ENCODE measurements at regions not wholly inside any gene's neighbourhood (a gene's known extent, or its start where the extent isn't known, plus 50 kb on each side); places are given as distances from the start of the nearest gene placed in this dataset.

DNA sequence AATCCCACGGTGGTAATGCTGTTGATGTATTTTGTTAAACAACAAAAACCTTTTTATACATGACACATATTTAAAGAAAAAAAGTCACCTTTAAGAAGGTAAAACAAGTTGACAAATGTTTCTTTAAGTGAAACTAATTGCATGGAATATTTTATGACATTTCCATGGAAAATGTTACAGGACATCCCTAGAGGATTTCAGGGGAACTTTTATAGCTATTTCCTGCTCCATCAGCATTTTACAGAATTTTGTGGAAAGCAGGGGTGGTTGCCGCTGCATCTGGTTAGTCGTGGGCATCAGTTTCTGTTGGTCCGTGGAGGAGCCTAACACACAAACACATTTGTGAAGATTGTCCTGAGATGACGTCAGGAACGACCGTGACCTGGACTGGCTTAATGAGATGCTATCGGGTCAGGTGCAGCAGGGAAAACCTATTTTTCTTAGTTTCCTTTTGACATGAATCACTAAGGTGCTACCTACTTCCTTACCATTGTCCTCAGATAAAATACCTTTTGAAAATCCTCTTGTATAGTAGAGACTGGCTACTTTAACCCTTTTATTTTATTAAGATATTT is 305.1 kb downstream of the MAP2K6 start:
- DNase-seq, result no peak

- no peak for DNase-seq
Observed at GRCh38 chr17:69722518-69722917, 308.0 kb downstream of the MAP2K6 start.

GRCh38 chr17:69723316-69723715 is 308.8 kb downstream of the MAP2K6 start:
- no peak for DNase-seq

- no peak for DNase-seq
Observed at GRCh38 chr17:69723741-69724140, 309.2 kb downstream of the MAP2K6 start.

DNA sequence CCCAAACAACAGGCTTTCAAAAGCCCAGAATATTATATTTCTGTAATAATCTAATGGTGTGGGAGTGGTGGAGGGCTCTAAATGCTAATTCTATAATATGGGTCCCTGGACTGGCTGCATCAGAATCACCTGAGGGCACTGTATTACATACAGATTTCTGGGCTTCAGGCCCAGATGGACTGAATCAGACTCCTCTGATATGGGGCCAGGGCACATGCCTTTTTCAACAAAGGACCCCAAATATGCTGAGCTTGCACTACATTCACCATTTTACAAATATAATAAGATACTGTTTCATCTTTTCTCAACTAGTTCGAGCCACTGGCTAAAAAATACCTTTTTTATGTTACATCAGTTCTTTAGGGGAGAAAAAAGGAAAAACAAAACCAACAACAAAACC is 309.7 kb downstream of the MAP2K6 start:
- DNase-seq, result no peak

- no peak for DNase-seq
Observed at GRCh38 chr17:69725146-69725545, 310.6 kb downstream of the MAP2K6 start.

- no peak for DNase-seq
Observed at GRCh38 chr17:69728816-69729215, 314.3 kb downstream of the MAP2K6 start.

DNA sequence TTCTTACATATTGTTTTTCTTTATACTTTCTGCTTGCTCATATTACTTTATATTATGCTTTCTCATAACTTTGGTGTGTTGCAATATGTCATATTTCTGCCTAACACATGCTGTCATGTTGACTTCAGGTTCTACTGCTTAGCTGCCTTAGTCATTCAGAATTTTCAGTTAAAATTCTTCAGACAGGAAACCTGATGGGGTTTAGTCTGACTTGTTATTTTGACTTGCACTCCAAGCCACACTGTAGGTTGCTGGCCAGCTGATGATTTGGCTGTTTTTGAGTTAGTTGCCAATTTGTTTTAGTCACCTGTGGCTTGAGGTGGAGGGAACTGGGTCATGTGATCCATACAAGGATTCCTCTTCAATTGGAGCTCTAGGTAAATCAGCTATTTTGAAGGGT is 315.4 kb downstream of the MAP2K6 start:
- DNase-seq, result no peak

- no peak for DNase-seq
Observed at GRCh38 chr17:69732272-69732918, 317.9 kb downstream of the MAP2K6 start.

DNA sequence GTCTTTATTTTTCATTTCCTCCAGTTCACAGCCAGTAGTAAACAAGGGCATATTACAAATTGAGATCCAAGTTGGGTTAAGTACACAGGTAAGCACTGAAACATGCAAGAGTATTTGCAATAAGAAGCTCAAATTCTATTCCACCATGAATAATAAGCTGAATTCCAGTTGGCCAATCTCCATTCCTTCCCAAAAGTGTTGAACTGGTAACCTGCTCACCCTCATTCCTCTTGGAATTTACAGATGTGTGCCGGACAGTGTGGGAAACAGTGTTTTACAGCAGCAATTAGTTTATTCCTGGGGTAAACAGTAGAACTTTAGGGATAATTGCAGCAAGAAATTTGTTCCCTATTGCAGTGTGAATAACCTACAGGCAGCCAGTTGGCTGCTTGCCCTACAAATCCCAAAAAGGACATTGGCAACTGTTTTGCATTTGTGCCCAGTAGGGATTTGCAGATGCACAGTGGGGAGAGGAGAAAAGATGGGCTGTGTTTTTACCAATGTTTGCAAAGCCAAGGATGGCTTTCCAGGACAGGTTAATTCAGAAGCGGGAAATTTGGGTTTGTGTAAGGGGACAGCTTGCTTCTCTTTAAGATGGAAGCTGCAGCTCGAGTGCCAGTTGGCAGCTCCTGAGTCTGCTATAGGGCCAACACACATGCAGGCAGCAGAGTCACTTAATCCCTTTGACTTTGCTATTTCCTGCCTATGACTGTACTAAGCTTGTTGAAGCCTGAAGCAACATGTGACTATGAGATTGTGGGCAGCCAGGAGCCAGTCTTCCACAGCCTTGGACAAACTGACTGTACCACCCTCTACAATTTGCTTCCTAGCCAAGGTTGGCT is 318.9 kb downstream of the MAP2K6 start:
- DNase-seq, result no peak

DNA sequence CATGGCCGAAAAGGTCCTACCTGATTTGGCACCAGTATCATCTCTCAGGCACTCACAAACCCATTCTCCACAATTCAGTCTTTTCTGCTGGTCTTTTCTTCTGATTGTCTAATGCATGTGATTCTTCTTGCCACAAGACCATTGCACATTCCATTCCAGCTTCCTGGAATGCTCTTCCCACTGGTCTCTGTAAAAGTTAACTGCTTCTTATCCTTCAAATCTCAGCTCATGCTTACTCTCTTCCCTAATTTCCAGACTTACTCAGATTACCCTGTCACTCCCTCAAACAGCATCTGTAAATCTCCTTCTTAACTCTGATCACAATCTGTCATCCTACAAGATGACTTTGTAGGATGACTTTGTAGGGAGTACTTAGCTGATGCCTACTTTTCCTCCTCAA is 320.2 kb downstream of the MAP2K6 start:
- DNase-seq, result no peak

- DNase-seq, result no peak
Observed at GRCh38 chr17:69735285-69735684, 320.8 kb downstream of the MAP2K6 start.

- no peak for DNase-seq
Observed at GRCh38 chr17:69743091-69743490, 328.6 kb downstream of the MAP2K6 start.

- DNase-seq, result no peak
Observed at GRCh38 chr17:69744512-69745070, 330.1 kb downstream of the MAP2K6 start.

- no peak for DNase-seq
Observed at GRCh38 chr17:69749911-69750310, 325.1 kb upstream of the KCNJ16 start.

GRCh38 chr17:69757688-69758430 is 317.2 kb upstream of the KCNJ16 start:
- no peak for DNase-seq

- no peak for DNase-seq
Observed at GRCh38 chr17:69760562-69760961, 314.5 kb upstream of the KCNJ16 start.

- DNase-seq, result no peak
Observed at GRCh38 chr17:69761011-69761410, 314.0 kb upstream of the KCNJ16 start.

DNA sequence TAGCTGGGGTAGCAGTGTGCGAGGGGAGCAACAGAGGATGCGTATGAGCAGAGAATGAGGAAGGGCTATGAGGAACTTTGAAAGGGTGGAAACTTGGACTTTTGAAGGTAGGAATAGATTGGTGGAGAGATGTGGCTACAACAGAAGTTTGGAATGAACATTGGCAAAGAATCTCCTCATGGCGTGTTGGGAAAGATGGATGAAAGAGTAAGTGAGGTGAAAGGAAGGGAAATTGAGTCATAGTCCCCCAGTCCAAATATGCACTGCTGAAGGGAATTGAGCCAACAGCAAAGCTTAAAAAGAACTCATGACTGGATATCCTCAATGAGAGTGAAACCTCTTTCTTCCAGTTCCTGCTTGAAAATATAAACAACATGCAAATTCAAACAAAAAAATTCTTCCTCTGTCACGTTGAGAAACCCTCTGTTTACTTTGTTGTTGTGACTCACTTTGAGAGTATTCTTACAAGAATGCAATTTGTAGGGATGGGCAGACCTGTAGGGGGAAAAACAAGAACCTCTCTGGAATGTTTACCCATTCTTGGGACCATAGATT is 313.2 kb upstream of the KCNJ16 start:
- no peak for DNase-seq

GRCh38 chr17:69762359-69762758 is 312.7 kb upstream of the KCNJ16 start:
- no peak for DNase-seq

GRCh38 chr17:69762766-69763165 is 312.3 kb upstream of the KCNJ16 start:
- no peak for DNase-seq

- DNase-seq, result peak; percentile 3
Observed at GRCh38 chr17:69763503-69763902, 311.5 kb upstream of the KCNJ16 start.

All from left kidney (tissue), 1 donor.